ACHN (cell line): ENCODE measurements at regions not wholly inside any gene's neighbourhood (a gene's known extent, or its start where the extent isn't known, plus 50 kb on each side); places are given as distances from the start of the nearest gene placed in this dataset.
"Not testable (repeated sequence)": the region's sequence is repeated elsewhere in the genome, so short reads cannot be mapped to it uniquely, and the experiment has no call there.

Source experiments
- DNase-seq: peaks from one replicate; pipeline ENCODE4 v3.0.0-alpha.2; 2015
- in situ Hi-C: cut with HindIII; loops from 2 replicates; pipeline ENCODE4 v1.10.0; 2017; ENCODE audit warnings: low sequenced_read_pairs, low pct_ligation_motif_present, low pct_unique_long_range_greater_than_20kb

DNA sequence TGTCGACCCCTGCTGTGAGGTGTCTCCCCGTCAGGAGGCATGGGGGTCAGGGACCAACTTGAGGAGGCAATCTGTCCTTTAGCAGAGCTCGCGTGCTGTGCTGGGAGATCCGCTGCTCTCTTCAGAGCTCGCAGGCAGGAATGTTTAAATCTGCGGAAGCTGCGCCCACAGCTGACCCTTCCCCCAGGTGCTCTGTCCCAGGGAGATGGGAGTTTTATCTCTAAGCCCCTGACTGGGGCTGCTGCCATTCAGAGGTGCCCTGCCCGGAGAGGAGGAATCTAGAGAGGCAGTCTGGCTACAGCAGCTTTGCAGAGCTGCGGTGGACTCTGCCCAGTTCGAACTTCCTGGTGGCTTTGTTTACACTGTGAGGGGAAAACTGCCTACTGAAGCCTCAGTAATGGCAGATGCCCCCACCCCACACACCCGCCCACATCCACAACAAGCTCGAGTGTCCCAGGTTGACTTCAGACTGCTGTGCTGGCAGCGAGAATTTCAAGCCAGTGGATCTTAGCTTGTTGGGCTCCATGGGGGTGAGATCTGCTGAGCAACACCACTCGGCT lies 133.1 kb downstream of the CENPC start:
- in situ Hi-C loops, DNase-seq: not testable (repeated sequence)

DNA sequence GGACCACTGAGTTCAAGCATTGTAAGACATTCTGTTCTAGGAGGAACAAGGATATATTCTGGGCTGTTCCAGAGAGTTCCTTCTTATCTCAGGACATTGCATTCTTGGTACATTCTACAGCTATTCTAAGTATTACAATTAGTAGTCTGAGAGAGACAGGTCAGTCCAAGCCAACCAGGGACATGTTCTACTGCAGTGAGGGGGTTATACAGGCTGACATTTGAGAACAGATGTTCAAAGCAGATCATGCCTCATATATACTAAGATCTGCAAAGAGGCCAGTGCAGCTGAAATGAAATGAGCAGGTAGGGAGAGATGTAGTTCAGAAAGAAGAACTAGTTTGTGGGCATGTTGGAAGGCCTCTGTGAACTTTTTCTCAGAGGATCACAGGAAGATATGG lies 142.0 kb downstream of the CENPC start:
- DNase-seq, result no peak
- in situ Hi-C loops, result no loop called here

DNA sequence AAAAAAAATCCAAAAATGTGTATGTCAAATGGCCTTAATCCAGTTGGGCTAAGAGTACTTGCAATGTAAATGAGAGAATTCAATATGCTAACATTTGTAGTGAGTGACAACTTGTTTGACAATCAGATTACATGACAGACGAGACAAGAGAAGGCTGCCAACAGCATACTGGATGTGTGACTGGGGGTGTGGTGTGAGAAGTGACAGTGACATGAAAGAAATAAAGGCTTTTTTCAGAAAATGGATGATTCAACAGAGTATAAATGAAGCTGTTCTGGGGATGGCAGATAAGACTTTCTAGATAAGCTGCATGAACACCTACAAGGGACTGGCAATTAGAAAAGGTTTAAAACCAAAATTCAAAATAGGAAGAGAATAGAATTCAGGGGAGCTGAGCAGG lies 143.4 kb downstream of the CENPC start:
- DNase-seq, result no peak
- in situ Hi-C loops, result no loop called here

DNA sequence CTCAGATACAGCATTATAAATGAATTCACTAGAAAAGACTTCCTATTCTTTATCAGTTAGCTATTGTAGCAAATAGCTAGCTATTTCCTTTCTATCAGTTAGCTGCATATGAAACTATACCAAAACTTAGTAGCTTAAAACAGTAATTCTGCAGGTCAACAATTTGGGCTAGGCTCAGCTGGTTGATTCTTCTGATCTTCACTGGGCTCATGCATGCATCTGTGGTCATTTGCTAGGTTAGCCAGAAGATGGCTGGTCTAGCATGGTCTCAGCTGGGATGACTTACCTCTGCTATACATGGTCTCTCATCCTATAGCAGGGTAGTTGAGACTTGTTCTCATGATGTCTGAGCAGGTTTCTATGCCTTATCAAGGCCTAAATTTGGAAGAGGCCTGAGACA lies 147.4 kb downstream of the CENPC start:
- in situ Hi-C loops, result no loop called here
- no peak for DNase-seq

DNA sequence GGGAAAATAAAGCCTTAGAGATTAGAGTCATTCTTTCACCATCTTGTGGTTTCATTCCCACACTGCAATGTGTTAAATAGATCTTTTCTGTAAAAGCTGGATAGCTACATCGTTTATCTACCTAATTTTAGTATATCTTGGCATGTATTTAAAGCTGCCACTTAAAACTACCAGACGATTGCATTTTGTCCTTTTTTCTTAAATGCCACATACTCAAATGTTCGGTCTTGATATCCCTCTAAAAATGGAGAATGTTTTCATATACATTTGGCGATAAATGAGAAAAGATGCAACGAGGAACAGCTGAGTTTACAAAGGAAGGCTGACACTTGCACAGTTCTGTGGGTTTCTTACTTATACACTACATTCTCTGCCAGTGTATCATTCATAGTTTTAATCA lies 148.3 kb downstream of the CENPC start:
- DNase-seq, result no peak
- in situ Hi-C loops, result no loop called here

DNA sequence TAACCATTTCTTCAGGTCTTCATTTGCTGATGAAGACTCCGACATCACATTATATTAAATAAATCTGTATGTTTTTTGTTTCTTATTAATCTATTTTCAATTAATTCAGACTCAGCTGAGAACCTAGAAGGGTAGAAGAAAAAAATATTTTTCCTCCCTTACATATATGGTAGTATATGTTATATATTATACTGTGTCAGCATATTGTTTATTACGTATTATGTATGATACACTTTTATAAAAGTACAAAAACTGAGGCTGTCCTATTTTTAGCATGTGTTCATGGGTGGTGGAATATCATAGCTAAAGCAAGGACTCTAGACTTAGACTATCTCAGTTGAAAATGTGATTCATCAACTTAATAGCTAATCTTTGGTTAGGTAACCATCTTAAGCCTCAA lies 149.3 kb downstream of the CENPC start:
- DNase-seq, result no peak
- in situ Hi-C loops, result no loop called here

DNA sequence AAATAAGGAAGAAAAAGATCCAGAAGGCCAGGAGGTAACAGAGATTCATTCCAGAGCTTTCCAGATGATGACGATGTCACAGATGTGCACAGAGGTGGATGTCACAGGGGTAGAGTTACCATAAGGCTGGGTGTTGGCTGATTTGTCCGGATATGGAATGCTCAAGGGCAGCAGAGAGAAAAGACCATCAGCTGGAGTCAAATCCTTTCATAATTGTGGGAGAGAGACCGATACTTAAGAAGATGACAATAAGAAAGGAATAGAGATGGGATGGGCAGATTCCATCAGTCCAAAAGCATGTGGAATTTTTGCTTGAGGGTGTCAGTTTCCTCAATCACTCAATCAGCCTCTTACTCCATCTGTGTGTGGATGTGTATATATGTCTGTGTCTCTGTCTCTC lies 150.4 kb downstream of the CENPC start:
- in situ Hi-C loops, result no loop called here
- DNase-seq, result no peak

DNA sequence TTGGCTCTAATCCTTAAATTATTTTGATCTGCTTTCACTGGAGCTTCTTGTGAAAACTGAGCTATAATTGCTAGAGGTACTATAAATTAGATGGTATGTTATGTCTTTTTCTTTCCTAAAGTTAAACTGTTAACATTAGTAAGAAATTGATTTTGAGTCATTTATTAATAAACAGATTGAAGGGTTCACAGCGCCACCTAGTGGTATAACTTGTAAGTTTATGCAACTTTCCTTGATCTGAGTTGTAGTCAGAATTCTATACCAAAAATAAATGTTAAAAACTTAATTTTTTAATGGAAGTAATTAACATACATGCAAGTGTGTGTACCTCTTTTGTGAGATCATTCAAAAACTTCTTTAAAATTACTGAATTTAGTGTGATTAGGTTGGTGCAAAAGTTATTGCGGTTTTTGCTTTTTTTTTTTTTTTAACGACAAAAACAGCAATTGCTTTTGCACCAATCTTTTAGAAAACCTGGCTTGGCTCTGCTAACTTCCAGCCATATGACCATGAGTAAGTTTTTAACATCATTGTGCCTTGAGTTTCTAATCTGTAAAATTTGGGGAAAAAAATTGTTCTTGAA lies 151.5 kb downstream of the CENPC start:
- in situ Hi-C loops, result no loop called here
- peak; percentile 46 for DNase-seq

DNA sequence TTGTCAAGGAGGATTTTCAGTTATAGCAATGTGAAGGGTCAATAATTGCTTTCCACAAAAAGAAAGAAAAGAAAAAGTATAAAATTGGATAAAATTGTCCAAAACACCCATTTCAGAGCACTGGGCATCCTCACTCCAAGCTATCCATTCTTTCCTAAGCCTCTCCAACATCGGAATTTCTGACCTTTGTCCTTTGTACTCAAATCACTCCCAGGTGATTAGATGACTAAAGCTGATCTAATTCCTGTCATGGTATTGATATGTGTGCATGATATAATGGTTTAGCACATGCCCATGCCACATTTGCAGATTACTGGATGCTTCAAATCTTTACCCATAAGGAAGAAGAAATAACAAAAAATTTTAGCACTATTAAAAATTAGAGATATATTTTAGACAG lies 152.3 kb downstream of the CENPC start:
- in situ Hi-C loops, result no loop called here
- no peak for DNase-seq

DNA sequence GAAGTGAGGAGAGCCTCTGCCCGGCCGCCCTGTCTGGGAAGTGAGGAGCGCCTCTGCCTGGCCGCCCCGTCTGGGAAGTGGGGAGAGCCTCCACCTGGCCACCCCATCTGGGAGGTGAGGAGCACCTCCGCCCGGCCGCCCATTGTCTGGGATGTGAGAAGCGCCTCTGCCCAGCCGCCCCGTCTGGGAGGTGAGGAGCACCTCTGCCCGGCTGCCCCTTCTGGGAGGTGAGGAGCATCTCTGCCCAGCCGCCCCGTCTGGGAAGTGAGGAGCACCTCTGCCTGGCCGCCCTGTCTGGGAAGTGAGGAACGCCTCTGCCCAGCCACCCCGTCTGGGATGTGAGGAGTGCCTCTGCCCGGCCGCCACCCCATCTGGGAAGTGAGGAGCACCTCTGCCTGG lies 163.9 kb downstream of the CENPC start:
- DNase-seq, in situ Hi-C loops: not testable (repeated sequence)

DNA sequence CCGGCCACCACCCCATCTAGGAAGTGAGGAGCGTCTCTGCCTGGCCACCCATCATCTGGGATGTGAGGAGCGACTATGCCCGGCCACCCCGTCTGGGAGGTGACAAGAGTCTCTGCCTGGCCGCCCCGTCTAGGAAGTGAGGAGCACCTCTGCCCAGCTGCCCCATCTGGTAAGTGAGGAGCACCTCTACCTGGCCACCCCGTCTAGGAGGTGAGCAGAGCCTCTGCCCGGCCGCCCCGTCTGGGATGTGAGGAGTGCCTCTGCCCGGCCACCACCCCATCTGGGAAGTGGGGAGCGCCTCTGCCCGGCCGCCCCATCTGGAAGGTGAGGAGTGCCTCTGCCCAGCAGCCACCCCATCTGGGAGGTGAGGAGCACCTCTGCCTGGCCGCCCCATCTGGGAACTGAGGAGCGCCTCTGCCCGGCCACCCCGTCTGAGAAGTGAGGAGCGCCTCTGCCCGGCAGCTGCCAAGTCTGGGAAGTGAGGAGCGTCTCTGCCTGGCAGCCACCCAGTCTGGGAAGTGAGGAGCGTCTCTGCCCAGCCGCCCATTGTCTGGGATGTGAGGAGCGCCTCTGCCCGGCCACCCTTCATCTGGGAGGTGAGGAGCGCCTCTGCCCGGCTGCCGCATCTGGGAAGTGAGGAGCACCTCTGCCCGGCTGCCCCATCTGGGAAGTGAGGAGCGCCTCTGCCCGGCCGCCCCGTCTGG lies 164.4 kb downstream of the CENPC start:
- in situ Hi-C loops, DNase-seq: not testable (repeated sequence)

DNA sequence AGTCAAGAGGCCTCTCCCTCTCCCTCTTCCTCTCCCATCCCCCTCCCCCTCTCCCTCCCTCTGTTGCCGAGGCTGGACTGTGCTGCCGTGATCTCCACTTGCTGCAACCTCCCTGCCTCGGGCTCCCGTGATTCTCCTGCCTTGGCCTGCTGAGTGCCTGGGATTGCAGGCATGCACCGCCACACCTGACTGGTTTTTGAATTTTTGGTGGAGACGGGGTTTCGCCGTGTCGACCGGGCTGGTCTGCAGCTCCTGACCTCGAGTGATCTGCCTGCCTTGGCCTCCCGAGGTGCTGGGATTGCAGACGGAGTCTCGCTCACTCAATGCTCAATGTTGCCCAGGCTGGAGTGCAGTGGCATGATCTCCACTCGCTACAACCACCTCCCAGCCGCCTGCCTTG lies 165.1 kb downstream of the CENPC start:
- no peak for DNase-seq
- in situ Hi-C loops, result no loop called here

DNA sequence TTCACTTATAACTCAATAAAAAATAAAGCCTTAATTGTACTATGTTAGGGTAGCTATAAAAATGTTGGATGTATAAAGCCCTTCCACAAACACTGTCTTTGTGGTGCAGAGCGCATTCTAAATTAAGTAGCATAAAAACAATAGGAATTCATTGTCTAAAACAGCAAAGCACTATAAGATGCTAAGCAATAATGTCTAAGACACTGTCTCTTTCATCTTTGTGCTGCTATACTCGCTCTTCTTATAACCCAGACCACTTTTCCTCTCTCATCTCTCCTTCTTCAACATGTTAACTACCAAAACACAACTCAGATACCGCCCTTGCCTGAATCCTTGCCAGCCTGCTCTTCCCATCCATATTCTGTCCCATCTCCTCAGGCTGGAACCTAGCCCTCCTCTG lies 170.0 kb downstream of the CENPC start:
- DNase-seq, result no peak
- in situ Hi-C loops, result no loop called here

DNA sequence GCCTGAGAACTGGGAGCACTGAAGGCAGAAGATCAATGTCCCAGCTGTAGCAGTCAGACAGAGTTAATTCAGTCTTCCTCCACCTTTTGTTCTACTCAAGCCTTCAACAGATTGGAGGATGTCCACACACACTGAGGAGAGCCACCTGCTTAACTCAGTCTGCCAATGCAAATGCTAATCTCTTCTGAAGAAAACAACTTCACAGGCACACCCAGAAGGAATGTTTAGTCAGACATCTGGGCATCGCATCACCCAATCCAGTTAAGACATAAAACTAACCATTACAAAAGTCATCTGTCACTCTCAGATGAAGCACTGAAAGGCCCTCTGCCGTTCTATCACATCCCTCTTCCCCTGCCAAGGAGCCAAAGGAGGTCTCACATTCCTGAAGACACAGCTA lies 173.7 kb downstream of the CENPC start:
- no peak for DNase-seq
- in situ Hi-C loops, result no loop called here

DNA sequence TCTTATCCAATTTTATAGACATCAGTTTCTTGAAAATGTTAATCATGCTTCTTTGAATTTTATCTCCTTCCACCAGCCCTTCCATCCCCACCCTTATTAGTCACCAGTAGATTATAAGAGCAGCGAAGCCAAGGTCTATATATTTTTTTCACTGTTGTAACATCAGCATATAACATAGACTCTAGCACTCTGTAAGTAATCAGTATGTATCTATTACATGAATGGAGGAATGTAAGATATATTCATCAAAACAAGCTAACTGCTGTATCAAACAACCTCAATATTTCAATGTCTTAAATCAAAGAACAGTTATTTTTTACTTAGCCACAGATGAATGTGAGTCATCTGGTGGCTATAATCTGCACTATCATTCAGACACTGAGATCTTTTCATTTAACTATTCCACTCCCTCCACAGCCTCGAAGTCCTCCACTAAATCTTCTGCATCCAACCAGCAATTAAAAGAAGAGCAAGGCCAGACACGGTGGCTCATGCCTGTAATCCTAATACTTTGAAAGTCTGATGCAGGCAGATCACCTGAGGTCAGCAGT lies 178.9 kb downstream of the CENPC start:
- in situ Hi-C loops, result no loop called here

DNA sequence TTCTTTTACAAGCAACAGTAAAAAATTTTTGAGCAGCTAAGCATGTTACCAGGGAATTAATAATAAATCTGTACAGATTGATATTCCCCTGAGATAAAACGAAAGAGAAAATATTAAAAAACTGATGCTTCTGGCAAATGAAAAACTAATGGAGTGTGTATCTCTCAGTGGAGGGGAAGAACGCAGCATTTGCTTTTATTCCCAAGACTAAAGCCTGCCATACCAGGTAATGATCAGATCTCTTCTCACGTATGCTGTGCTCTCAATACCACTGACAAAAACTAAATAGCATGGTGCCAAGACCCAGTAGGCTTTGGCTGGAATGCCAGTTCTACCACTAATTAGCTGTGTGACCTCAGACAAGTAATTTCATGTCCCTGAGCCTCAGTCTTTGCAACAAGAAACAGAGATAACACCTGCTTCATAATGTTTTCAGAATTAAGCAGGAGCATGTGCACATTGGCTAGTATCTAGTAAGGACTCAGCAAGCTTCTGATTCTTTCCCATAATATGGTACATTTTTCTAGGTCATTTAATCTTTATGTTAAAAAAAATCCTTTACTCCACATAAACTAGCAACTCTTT lies 179.6 kb downstream of the CENPC start:
- DNase-seq, result no peak
- in situ Hi-C loops, result no loop called here

More for the DNA sequence above, 178.9 kb downstream of the CENPC start:
- no peak for DNase-seq

DNA sequence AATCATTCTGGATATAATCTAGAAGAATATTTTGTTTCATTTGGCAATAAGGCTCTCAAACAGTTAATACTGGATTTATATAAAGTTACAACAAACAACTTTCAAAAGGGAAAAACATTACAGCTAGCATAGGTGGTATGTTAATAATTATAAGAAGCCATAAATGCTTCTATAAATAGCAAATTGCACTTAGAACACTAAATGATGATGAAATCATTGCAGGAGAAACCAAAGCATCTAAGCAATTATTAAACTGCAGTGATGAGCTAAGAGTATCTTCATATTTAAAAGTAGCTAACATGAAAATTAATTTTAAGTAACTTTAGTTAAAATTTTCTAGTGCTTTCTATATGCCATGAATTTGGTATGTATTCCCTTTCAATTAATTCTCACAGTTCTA lies 189.5 kb downstream of the CENPC start:
- DNase-seq, result no peak
- in situ Hi-C loops, result no loop called here

DNA sequence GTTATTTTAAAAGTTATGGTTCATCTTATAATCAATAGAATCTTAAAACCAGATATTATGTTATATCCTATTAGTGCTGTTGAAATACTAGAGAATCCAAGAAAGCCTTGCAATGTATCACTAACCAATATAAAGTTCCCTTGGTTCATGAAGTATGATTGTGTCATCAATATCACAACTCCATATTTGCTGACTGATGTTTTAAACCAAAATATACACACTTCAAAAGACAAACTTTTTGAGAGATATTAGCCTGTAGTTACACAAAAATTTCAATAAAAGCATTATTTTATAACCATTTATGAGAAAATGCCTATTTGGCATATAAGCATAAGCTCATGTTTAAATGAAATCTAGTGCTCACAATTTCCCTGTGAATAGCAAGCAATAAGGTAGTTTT lies 198.6 kb downstream of the CENPC start:
- no peak for DNase-seq
- in situ Hi-C loops, result no loop called here

DNA sequence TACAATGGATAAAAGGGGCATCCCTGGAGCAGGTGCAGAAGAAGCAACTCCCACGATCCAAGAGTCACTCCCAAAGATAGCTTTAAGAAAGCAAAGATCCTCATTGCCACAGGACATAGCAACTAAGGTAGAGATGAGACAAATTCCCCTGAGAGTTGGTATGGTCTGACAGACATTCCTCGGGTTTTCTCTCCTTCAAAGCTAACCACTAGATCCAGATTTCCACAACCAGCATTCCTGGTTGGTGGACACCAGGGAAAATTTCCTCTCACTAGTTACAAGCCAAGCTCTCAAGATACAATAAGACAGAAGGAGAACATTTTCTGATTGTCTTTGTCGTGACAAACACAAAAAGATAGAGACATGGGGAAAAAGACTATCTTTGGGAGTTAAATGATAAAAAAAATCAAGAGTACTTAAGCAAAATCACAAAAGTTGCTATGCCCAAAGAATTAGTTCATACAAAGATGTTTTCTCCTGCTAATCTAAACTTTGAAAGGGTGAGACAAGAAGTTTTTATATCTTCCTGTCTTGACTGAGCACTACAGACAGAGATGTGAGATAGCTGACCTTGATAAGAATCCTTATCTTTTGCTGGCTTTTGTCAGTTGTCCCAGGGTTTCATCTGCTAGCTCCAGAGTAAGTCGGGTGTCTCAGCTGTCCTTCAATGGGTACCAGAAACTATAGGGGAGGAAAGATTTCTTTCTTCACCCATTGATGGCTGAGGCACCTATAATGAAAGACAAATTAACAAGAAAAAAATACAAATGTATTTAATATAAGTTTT lies 200.5 kb downstream of the CENPC start:
- DNase-seq, result no peak
- in situ Hi-C loops, result no loop called here
